NCI-H2107 treated with DMSO at 0.1 percent for 48 hours (cell line): ENCODE measurements at regions not wholly inside any gene's neighbourhood (a gene's known extent, or its start where the extent isn't known, plus 50 kb on each side); places are given as distances from the start of the nearest gene placed in this dataset.
"Not testable (repeated sequence)": the region's sequence is repeated elsewhere in the genome, so short reads cannot be mapped to it uniquely, and the experiment has no call there.

Experiments
- DNase-seq: peaks from one replicate; lab custom pipeline; 2025; ENCODE audit not compliant: unreplicated experiment; lab: John Stamatoyannopoulos, UW

DNA sequence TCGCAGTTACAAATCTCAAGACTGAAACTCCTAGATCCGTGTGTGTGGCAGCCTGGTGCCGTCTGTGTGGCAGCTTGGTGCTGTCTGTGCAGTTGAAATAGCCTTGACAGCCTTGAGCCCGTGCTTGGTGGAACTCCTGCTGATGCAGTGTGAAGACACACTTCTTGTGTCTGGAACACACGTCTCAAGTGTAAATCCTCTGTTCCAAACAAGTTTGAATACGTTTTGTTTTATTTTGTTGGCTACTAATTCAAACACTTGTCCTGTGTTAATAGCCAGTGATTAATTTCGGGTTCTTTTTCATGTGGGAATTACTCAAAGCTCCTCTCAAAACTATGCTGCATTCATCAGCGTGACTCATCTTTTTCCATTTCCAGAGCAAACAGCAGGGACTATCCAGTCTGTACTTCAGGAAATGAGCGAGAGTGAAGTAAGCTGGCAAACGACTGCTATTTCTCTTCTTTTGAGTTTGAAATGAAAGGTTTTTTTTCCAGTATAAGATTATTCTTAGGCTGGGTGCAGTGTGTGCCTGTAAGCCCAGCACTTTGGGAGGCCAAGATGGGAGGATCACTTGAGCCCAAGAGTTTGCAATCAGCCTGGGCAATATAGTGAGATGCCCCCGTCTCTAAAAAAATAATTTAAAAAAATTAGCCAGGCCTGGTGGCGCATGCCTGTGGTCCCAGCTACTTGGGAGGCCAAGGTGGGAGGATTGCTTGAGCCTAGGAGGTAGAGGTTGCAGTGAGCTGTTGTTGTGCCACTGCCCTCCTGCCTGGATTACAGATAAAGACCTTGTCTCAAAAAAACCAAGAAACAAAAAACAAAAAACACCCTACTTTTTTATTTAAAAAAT, 152.9 kb downstream of the SPP2 start:
- DNase-seq: no peak

- DNase-seq: no peak
Observed at GRCh38 chr2:234202601-234203000, 152.1 kb downstream of the SPP2 start.

DNA sequence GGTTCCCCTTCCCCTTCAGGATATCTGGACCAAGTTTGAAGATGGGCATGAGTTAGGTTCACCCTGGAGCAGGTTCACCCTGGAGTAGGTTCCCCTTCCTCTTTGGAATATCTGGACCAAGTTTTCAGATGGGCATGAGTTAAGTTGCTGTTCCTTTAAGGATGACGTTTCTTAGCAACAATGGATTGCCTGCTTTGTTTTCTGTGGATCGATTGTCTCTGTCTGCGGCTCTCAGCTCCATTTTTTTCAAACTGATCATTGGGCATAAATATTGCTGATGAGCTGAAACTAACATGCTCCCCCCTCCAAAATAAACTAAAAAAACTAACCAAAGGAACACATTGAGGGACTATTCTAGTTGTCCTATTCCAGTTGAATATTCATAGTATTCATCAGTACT, 149.5 kb downstream of the SPP2 start:
- DNase-seq: no peak

DNA sequence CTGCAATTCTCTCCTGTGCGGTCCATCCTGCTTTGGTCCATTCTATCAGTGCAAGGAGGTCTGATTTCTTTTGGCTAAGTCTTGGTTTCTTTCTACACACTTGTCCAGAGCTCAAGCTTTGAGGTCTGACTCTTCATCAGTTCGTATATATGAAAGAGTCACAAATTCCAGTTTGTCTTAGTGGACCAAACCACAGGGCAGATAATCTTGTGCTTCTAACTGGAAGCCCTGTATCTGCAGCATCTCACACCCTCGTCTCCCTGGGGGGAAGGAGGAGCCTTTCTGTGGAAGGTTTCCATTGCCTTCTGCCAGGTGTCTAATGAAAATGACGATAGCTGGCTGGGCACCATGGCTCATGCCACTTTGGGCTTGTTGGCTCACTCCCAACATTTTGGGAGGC, 148.5 kb downstream of the SPP2 start:
- no peak for DNase-seq

- DNase-seq: no peak
Observed at GRCh38 chr2:234195516-234195915, 145.0 kb downstream of the SPP2 start.

DNA sequence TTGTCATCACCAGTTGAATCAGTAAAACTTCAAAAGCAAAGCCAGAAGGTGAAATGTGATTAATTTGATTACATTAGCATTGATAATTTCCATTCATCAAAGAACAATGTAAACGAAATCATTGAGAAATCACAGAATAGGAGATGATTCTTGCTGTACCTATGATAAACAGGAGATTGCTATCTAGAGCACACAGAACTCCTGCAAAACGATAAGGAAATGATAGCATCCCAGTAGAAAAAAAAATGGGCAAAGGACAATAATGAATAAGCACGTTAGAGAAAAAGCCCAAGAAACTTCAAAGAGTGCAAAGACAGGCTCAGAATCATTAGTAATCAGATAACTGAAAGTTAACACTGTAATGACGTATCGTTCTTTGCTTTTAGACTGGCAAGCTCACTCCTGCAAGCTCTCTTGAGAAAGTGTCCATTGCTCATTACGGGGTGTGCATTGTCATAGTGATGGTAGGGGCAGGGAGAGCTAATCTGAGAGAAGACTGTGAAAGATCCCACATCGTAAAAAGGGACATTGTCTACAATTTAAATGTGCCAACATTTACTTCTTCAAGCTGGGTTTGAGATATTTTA, 143.6 kb downstream of the SPP2 start:
- no peak for DNase-seq

GRCh38 chr2:234191819-234192407, 141.4 kb downstream of the SPP2 start:
- DNase-seq: peak; percentile 83

DNA sequence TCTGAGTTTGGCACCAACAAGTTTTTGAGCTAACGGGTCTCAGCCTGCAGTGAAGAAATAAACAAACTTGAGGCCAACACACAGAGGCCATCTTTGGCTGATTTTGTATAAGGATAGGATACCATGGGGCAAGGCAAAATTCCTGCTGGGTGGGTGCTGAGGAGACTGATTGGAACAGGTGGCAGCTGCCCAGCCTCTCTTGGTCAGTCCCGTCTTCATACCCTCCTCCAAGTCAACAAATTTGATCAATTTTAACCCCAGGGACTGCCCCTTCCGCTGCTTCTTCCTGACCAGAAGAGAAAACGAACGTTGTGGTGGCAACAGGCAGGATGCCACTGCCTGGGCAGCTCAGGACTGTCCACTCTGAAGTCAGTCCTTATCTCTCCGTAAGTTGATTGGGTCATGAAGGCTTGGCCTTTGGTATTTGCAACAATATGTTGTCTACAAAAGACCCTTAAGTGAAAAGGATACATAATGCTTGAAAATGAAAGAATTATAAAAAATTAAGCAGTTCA, 139.3 kb downstream of the SPP2 start:
- DNase-seq: no peak

DNA sequence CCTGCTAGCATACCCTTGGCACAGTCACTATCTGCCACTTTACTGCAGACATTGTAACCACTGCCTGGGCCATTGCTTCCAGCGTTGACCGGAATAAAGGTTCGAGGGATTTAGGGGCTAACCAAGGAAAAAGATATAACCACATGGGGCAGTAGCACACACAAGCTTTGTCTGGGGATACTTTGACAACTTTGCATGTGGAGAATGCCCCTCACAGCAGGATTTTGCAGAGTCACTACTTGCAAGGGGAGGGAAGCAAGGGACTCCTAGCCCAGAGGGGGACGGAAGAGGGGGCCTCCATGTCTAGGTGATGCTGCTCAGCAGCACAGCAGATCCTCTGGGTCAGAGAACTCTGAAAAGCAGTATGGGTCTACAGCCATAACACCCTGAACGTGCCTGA, 138.7 kb downstream of the SPP2 start:
- DNase-seq: no peak

DNA sequence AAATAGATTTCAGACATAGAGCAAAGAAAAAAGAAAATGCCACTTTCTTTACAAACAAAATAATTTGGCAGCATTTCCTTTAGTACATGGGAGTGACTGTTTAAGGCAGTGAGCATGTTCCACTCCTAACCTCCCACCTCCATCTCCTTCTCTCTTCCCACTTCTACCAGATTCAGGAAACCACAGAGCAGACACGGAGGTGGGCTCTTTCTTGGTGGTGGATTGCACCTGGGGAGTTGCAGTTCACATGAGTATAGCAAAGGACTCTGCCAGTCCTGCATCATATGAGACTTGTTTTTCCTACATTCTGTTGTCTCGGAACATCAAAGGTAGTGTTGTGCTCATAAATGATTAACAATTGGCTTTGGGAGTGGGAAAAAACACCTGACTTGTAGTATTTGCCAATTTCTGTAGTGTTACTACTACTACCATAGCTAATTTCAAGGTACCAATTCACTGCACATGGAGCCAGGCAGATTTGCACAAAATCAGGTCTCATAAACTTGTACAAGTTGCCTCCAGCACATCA, 137.2 kb downstream of the SPP2 start:
- no peak for DNase-seq

DNA sequence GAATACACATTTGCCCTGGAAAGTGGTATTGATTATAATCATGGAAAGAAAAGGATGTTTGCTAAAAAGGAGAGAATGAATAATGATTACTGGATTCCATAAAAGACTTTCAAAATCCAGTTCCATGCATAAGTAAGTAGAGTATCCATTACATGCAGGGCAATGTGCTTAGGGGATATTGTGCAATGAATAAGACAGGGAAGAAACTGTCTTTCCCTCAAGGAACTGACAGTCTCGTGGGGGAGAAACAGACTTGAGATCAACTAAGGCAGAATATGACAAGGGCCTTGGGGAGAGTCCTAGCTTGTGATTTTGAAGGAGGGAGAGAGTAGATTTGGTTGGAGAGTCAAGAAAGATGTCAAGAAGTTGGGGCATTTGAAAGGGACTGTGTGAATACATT, 130.6 kb downstream of the SPP2 start:
- DNase-seq: no peak

- DNase-seq: no peak
Observed at GRCh38 chr2:234179031-234179363, 128.5 kb downstream of the SPP2 start.

DNA sequence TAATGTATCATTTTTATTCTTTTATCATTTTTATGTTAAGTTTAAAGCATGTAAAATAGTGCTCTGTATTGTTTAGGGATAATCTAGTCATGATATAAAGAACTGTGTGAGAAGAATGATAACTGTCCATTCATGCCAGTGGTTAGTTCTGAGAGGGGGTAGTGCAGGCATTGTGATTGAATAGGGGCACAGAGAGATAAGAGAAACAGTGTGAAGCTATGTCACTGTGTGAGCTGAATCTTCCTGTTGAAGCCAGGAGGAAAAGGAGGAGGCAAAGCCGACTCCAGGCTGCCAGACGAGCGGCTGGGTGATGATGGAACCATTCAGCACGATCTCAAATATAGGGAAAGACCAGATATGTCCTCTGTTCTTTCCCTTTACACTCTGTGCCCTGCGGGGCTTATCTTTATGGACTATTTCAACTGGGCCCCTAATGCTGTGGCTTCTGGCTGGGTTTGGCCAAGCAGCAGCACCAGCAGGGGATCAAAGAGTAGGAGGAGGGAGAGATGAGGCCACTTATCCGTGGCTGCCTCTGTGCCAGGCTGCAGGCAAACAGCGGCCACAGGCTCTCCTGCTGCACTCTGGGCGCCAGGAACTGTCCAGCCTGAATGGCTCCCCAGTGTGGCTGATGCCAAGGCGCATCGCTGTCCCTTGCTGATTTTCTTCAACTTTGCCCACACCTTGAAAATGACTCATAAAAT, 128.0 kb downstream of the SPP2 start:
- DNase-seq: no peak

- no peak for DNase-seq
Observed at GRCh38 chr2:234175649-234176048, 125.1 kb downstream of the SPP2 start.

DNA sequence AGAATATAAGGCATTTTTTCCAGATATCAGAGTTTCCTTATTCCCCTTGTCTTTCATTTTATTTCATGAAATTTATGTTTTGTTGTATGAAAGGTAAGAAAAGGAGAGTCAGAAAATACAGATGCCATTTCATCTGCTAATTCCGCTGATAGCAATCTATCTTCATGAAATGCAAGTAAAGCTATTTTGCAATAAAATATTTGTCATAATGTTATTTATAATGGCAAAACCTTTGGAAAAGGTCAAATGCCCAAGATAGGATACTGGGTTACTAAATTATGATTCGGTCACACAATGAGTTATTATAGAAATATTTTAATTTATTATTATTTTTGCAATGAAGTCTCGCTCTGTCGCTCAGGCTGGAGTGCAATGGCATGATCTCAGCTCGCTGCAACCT, 124.2 kb downstream of the SPP2 start:
- no peak for DNase-seq

- DNase-seq: no peak
Observed at GRCh38 chr2:234172532-234172931, 122.0 kb downstream of the SPP2 start.

DNA sequence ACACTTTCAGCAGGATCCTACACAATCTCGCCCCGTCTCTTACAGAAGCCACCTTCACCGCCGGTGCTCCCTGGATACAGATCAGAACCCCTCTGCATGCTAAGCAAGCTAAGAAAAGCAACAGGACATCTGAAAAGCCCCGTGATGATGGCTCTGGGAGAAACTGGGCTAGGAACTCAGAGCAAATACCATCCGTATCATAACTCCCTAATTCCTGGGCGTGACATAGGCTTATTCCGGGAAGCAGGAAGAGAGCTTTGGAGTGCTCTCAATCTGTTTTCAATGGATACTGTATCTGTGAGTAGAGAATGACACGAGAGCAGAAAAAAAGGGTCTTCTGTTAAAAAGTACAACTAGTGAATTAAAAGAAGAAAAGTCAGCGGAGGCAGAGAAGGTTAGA, 121.6 kb downstream of the SPP2 start:
- DNase-seq: no peak

DNA sequence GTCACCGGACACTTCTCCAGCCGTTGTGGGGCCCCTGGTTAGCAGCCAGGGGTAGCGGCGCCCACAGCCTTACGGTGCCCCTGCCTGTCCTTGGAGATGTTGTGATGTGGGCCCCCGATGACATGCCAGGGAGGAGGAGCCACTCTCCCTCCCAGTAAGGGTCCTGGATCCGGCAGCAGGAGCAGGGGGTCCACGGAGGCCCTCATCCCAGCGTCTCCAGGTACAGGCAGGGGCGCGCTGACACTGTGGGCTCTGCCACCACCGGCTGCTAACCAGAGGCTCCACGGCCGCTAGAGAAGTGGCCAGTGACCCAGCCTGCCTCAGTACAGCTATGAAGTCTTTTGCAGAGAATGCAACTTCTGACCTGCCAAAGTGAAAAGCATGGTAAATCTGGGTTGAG, 121.2 kb downstream of the SPP2 start:
- no peak for DNase-seq

DNA sequence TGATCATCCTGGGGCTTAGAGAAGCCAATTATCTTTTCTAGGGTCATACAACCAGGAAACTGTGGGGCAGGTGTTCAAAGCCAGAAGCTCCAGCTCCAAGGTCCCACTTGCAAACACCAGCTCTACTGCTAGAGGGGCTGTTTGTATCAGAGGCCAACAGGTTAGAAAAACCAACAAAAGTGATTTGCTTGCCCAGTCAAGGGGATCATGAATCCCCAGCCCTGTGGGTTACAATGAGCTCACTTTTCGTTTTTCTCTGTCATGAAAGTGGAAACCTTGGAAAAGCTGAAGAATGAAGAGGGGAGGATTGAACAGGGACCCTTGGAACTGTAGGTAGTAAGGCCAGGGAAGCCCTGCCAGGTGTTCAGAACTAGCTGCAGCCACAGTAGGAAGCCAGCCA, 119.2 kb downstream of the SPP2 start:
- DNase-seq: no peak

DNA sequence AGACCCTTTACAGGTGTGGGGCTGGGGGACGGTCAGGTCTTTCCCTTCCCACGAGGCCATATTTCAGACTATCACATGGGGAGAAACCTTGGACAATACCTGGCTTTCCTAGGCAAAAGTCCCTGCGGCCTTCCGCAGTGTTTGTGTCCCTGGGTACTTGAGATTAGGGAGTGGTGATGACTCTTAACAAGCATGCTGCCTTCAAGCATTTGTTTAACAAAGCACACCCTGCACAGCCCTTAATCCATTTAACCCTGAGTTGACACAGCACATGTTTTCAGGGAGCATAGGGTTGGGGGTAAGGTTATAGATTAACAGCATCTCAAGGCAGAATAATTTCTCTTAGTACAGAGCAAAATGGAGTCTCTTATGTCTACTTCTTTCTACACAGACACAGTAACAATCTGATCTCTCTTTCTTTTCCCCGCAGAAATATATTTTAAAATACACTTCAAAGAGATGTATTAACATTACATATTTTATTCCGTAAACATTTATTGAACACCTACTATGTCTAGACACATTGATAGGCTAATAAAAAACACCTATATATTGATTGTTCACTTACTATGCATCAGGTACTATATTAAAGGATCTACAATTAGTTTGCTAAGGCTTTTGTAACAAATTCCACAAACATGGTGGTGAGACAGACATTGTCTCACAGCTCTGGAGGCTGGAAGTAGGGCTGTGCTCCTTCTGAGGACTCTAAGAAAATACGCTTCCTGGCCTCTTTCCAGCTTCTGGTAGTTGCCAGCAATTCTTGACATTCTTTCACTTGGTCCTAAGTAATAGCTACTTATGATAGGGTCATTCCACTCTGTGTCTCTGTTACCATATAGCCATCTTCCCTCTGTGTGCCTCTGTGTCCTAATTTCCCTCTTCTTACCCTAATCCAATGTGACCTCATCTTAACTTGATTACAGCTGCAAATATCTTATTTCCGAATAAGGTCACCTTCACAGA, 118.4 kb downstream of the SPP2 start:
- not testable (repeated sequence) for DNase-seq
